A549 (cell line): ENCODE measurements at regions not wholly inside any gene's neighbourhood (a gene's known extent, or its start where the extent isn't known, plus 50 kb on each side); places are given as distances from the start of the nearest gene placed in this dataset.

ENCODE experiments used
- ATAC-seq, 2 experiments: fragments of 200-7000 bp in 1 of 2; fragments of >200 bp in 1 of 2; cut with Nextera tagmentation in 1 of 2; cut with Tn5 transposase in 1 of 2; 3 replicates each; pipeline versions ENCODE4 v1.8.0 to v1.9.1; 2018 to 2020; ENCODE audit warnings: mild to moderate bottlenecking in 1 of 2, moderate library complexity in 1 of 2
- CTCF ChIA-PET: fragments of 300-600 bp; sonication (Branson Sonifier 250); formaldehyde crosslinking; extraction: SDS; loops from one replicate; lab custom pipeline; 2021; ENCODE audit warnings: antibody characterized with exemption, inconsistent platforms; lab: Yijun Ruan, JAX
- POLR2A ChIA-PET: fragments of 350-600 bp; formaldehyde crosslinking; extraction: SDS; loops from one replicate; lab custom pipeline; 2021; ENCODE audit warnings: antibody characterized with exemption, inconsistent platforms; lab: Yijun Ruan, JAX
- DNase-seq, 2 experiments: peaks; one replicate each; pipeline versions ENCODE4 v3.0.0 to v3.0.0-alpha.2; 2011 to 2016; ENCODE audit warnings: low read depth in 1 of 2, low spot score in 1 of 2
- FAIRE-seq: peaks from 2 replicates; lab custom pipeline; 2011; peaks lifted over from hg19 to GRCh38; lab: Jason Lieb, UNC
- H3K27ac ChIP-seq, 2 experiments: fragments of >200 bp; sonication (Bioruptor Twin); formaldehyde crosslinking; 3 replicates each; pipeline ENCODE4 v1.5.1; 2016 to 2017
- H3K4me1 ChIP-seq: fragments of >200 bp; sonication (Bioruptor Twin); formaldehyde crosslinking; 3 replicates; pipeline ENCODE4 v1.6.1; 2016
- H3K4me2 ChIP-seq: fragments of >200 bp; sonication (Bioruptor Twin); formaldehyde crosslinking; 3 replicates; pipeline ENCODE4 v1.6.1; 2016
- H3K4me3 ChIP-seq: fragments of >200 bp; sonication (Bioruptor Twin); formaldehyde crosslinking; 3 replicates; pipeline ENCODE4 v1.5.1; 2016
- H3K9me3 ChIP-seq: fragments of >200 bp; sonication (Bioruptor Twin); formaldehyde crosslinking; 3 replicates; pipeline ENCODE4 v1.6.1; 2016
- CBX2 ChIP-seq: fragments of 200-600 bp; sonication (generic); IDR thresholded peaks from 2 replicates; pipeline ENCODE4 v1.6.1; 2016; ENCODE audit warnings: low read depth, mild to moderate bottlenecking, borderline replicate concordance
- CEBPB ChIP-seq, 2 experiments: fragments of >200 bp in 1 of 2; sonication (Bioruptor Twin) in 1 of 2; formaldehyde crosslinking in 1 of 2; IDR thresholded peaks; 2 replicates each; pipeline ENCODE4 v1.6.1; 2012 to 2016
- EHF ChIP-seq: fragments of 250-450 bp; sonication (Bioruptor Pico); IDR thresholded peaks from 2 replicates; pipeline ENCODE4 v1.5.0; 2020; ENCODE audit warnings: mild to moderate bottlenecking
- ESRRA ChIP-seq: fragments of 150-350 bp; IDR thresholded peaks from 2 replicates; pipeline ENCODE4 v1.6.1; 2014; ENCODE audit warnings: mild to moderate bottlenecking, low read length, borderline replicate concordance
- FOSL2 ChIP-seq, 2 experiments: fragments of 450-650 bp in 1 of 2; fragments of >200 bp in 1 of 2; sonication (Bioruptor Twin) in 1 of 2; formaldehyde crosslinking; IDR thresholded peaks; 2 replicates each; pipeline versions ENCODE4 v1.5.0 to v1.6.1; 2016 to 2020; ENCODE audit warnings: mild to moderate bottlenecking in 1 of 2, moderate library complexity in 1 of 2
- FOXS1 ChIP-seq: fragments of 250-450 bp; sonication (Bioruptor Pico); IDR thresholded peaks from 2 replicates; pipeline ENCODE4 v1.5.0; 2020; ENCODE audit warnings: mild to moderate bottlenecking, moderate library complexity
- HDAC2 ChIP-seq: fragments of 200-600 bp; sonication (generic); IDR thresholded peaks from 2 replicates; pipeline ENCODE4 v1.6.1; 2016
- HOXB13 ChIP-seq: fragments of 250-450 bp; sonication (Bioruptor Pico); IDR thresholded peaks from 2 replicates; pipeline ENCODE4 v1.5.0; 2020; ENCODE audit warnings: low read depth, mild to moderate bottlenecking, moderate library complexity
- KDM1A ChIP-seq: fragments of 200-600 bp; sonication (generic); IDR thresholded peaks from 2 replicates; pipeline ENCODE4 v1.6.1; 2016; ENCODE audit warnings: low read depth, mild to moderate bottlenecking
- KDM5A ChIP-seq: fragments of 200-600 bp; sonication (generic); IDR thresholded peaks from 2 replicates; pipeline ENCODE4 v1.6.1; 2016; ENCODE audit warnings: antibody characterized with exemption, mild to moderate bottlenecking
- NFE2L2 ChIP-seq: fragments of 150-350 bp; conservative IDR thresholded peaks from 2 replicates; pipeline ENCODE4 v1.6.1; 2014; ENCODE audit warnings: low read length
- NR3C1 ChIP-seq: fragments of >200 bp; sonication (Bioruptor Twin); formaldehyde crosslinking; IDR thresholded peaks from 3 replicates; pipeline ENCODE4 v1.6.1; 2017
- PHF8 ChIP-seq: fragments of 200-600 bp; sonication (generic); IDR thresholded peaks from 2 replicates; pipeline ENCODE4 v1.6.1; 2016; ENCODE audit warnings: low read depth, mild to moderate bottlenecking, antibody characterized with exemption, moderate library complexity, borderline replicate concordance
- POLR2A ChIP-seq: IDR thresholded peaks from 2 replicates; pipeline ENCODE4 v1.6.1; 2012; ENCODE audit warnings: mild to moderate bottlenecking, low read length
- POLR2AphosphoS2 ChIP-seq: conservative IDR thresholded peaks from 2 replicates; pipeline ENCODE4 v1.6.1; 2012; ENCODE audit warnings: low read length, improper control_type of control experiment, inconsistent platforms
- RAD21 ChIP-seq, 2 experiments: fragments of >200 bp in 1 of 2; sonication (Bioruptor Twin) in 1 of 2; formaldehyde crosslinking in 1 of 2; IDR thresholded peaks in 1 of 2; conservative IDR thresholded peaks in 1 of 2; 2 replicates in 1 of 2; 3 replicates in 1 of 2; pipeline ENCODE4 v1.6.1; 2012 to 2018; ENCODE audit warnings: inconsistent platforms in 1 of 2
- RARB ChIP-seq: fragments of 250-450 bp; sonication (Bioruptor Pico); IDR thresholded peaks from 2 replicates; pipeline ENCODE4 v1.8.0; 2021; ENCODE audit warnings: mild to moderate bottlenecking, moderate library complexity
- SREBF2 ChIP-seq: fragments of 450-650 bp; IDR thresholded peaks from 2 replicates; pipeline ENCODE4 v1.6.1; 2014; ENCODE audit warnings: mild to moderate bottlenecking, moderate library complexity
- TFCP2L1 ChIP-seq: fragments of 250-450 bp; sonication (Bioruptor Pico); IDR thresholded peaks from 2 replicates; pipeline ENCODE4 v1.5.0; 2021; ENCODE audit warnings: mild to moderate bottlenecking
- TP53 ChIP-seq: fragments of 250-450 bp; sonication (Bioruptor Pico); IDR thresholded peaks from 2 replicates; pipeline ENCODE4 v1.5.0; 2021; ENCODE audit warnings: mild to moderate bottlenecking, moderate library complexity
- ZC3H11A ChIP-seq: fragments of 450-650 bp; IDR thresholded peaks from 2 replicates; pipeline ENCODE4 v1.6.1; 2014; ENCODE audit warnings: antibody characterized with exemption, mild to moderate bottlenecking
- ZFP36 ChIP-seq: fragments of 450-650 bp; IDR thresholded peaks from 2 replicates; pipeline ENCODE4 v1.6.1; 2014; ENCODE audit warnings: borderline replicate concordance; ENCODE audit not compliant: partially characterized antibody
- ZNF302 ChIP-seq: fragments of 250-450 bp; sonication (Bioruptor Pico); IDR thresholded peaks from 2 replicates; pipeline ENCODE4 v1.9.0; 2021; ENCODE audit warnings: inconsistent platforms, mild to moderate bottlenecking, moderate library complexity
- WGBS: methylation state at CpG from one replicate; pipeline ENCODE4 v1.1.6; 2017; ENCODE audit errors: missing lambda C conversion rate; 5-methylcytosine and 5-hydroxymethylcytosine counted together
- TF ChIP-seq, protein P1 (sequence below): IDR thresholded peaks from 2 replicates; pipeline ENCODE4 v1.6.1; 2012
- TF ChIP-seq, protein P2 (sequence below): fragments of >200 bp; sonication (Bioruptor Twin); formaldehyde crosslinking; IDR thresholded peaks from 3 replicates; pipeline ENCODE4 v1.6.1; 2016
- TF ChIP-seq, protein P3 (sequence below): IDR thresholded peaks from 2 replicates; pipeline ENCODE4 v1.6.1; 2012; ENCODE audit warnings: low read depth, borderline replicate concordance

DNA sequence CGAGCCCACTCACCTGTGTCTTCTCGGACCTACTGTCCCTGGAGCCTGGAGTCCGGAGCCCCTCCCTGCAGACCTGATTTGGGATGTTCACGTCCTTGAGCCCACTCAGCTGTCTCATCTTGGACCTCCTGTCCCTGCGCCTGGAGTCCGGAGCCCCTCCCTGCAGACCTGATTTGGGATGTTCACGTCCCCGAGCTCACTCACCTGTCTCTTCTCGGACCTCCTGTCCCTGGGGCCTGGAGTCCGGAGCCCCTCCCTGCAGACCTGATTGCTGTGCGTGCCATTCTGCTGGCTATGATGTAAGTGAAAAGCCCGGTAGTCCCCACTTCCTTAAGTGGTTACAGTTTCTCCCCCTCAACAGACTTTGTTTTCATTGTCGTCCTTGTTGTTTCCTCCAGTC is 867.1 kb downstream of the BRD1 start:
- H3K27ac ChIP-seq = no peak overlapping the region
- ChIA-PET CTCF (no interaction called here), POLR2A (no interaction called here)
- H3K4me2 ChIP-seq = no peak overlapping the region
- ATAC-seq = no peak
- TF ChIP-seq, protein P1, sequence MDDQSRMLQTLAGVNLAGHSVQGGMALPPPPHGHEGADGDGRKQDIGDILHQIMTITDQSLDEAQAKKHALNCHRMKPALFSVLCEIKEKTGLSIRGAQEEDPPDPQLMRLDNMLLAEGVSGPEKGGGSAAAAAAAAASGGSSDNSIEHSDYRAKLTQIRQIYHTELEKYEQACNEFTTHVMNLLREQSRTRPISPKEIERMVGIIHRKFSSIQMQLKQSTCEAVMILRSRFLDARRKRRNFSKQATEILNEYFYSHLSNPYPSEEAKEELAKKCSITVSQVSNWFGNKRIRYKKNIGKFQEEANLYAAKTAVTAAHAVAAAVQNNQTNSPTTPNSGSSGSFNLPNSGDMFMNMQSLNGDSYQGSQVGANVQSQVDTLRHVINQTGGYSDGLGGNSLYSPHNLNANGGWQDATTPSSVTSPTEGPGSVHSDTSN = no peak
- TF ChIP-seq HOXB13 (CRISPR knock-in tag) (no peak), CBX2 (no peak), ZC3H11A (no peak), NFE2L2 (no peak), FOXS1 (CRISPR knock-in tag) (no peak), SREBF2 (no peak), ZFP36 (no peak), RAD21 (conservative IDR thresholded peaks at IDR 0.05 in 1 of 2, IDR thresholded peaks at IDR 0.05 in 1 of 2) (no peak), POLR2AphosphoS2 (no peak), RARB (no peak)
- TF ChIP-seq, protein P2, sequence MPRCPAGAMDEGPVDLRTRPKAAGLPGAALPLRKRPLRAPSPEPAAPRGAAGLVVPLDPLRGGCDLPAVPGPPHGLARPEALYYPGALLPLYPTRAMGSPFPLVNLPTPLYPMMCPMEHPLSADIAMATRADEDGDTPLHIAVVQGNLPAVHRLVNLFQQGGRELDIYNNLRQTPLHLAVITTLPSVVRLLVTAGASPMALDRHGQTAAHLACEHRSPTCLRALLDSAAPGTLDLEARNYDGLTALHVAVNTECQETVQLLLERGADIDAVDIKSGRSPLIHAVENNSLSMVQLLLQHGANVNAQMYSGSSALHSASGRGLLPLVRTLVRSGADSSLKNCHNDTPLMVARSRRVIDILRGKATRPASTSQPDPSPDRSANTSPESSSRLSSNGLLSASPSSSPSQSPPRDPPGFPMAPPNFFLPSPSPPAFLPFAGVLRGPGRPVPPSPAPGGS = no peak
- no peak for DNase-seq
- no peaks in the 10 kb centered on the region for H3K9me3 ChIP-seq
- no peak for FAIRE-seq
- H3K4me3 ChIP-seq = no peak overlapping the region
- no peaks in the 10 kb centered on the region for H3K4me1 ChIP-seq
- WGBS = 0% methylated on average over 8 of the region's 13 CpGs

DNA sequence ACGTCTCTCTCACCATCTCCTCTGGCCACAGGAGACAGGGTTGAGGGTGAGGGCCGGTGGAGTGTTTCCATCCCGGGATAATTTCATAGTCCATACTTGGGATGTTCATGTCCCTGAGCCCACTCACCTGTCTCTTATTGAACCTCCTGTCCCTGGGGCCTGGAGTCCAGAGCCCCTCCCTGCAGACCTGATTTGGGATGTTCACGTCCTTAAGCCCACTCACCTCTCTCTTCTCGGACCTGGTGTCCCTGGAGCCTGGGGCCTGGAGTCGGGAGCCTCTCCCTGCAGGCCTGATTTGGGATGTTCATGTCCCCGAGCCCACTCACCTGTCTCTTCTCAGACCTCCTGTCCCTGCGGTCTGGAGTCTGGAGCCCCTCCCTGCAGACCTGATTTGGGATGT is 868.2 kb downstream of the BRD1 start:
- no peak for DNase-seq
- Histone ChIP-seq H3K4me3 (no peak overlapping the region), H3K4me1 (no peaks in the 10 kb centered on the region), H3K4me2 (no peak overlapping the region), H3K27ac (no peak overlapping the region), H3K9me3 (no peaks in the 10 kb centered on the region)
- WGBS = 19% methylated on average over 6 of the region's 8 CpGs
- ChIA-PET POLR2A (no interaction called here), CTCF (no interaction called here)
- no peak for FAIRE-seq
- no peak for ATAC-seq
- TF ChIP-seq KDM1A (no peak), ESRRA (no peak), PHF8 (no peak), TFCP2L1 (CRISPR knock-in tag) (no peak), FOSL2 (IDR thresholded peaks at IDR 0.05) (no peak), FOSL2 (CRISPR knock-in tag; IDR thresholded peaks at IDR 0.05) (no peak), RARB (no peak), CEBPB (IDR thresholded peaks at IDR 0.05) (no peak), KDM5A (no peak), FOXS1 (CRISPR knock-in tag) (no peak), NR3C1 (no peak), HDAC2 (no peak), EHF (CRISPR knock-in tag) (no peak), TP53 (CRISPR knock-in tag) (no peak), ZNF302 (CRISPR knock-in tag) (no peak), RAD21 (conservative IDR thresholded peaks at IDR 0.05 in 1 of 2, IDR thresholded peaks at IDR 0.05 in 1 of 2) (no peak), CBX2 (no peak), POLR2A (no peak)
- TF ChIP-seq, protein P3, sequence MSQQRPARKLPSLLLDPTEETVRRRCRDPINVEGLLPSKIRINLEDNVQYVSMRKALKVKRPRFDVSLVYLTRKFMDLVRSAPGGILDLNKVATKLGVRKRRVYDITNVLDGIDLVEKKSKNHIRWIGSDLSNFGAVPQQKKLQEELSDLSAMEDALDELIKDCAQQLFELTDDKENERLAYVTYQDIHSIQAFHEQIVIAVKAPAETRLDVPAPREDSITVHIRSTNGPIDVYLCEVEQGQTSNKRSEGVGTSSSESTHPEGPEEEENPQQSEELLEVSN = no peak
